PC-9 (cell line): ENCODE measurements at regions not wholly inside any gene's neighbourhood (a gene's known extent, or its start where the extent isn't known, plus 50 kb on each side); places are given as distances from the start of the nearest gene placed in this dataset.

ENCODE experiments used
- CTCF ChIP-seq: fragments of 200-600 bp; sonication (generic); conservative IDR thresholded peaks from 2 replicates; pipeline ENCODE4 v1.6.1; 2017; ENCODE audit warnings: mixed run types, antibody characterized with exemption, mild to moderate bottlenecking, moderate library complexity
- EZH2 ChIP-seq: fragments of 200-600 bp; sonication (generic); IDR thresholded peaks from 2 replicates; pipeline ENCODE4 v1.8.0; 2017; ENCODE audit warnings: antibody characterized with exemption, low read depth

GRCh38 chr2:82124629-82125028 is 1820.1 kb upstream of the LRRTM1 start:
- no peak for TF ChIP-seq CTCF
- TF ChIP-seq EZH2: no peak
